Left renal pelvis (tissue), 4 donors: ENCODE measurements at regions not wholly inside any gene's neighbourhood (a gene's known extent, or its start where the extent isn't known, plus 50 kb on each side); places are given as distances from the start of the nearest gene placed in this dataset.

Experiments
- DNase-seq, 4 donors: peaks; one replicate each; pipeline ENCODE4 v3.0.0-alpha.2; 2013; ENCODE audit warnings: low read depth in 4 of 4, low spot score in 3 of 4

- DNase-seq, result no peak
These were observed 242.5 kb upstream of the N4BP1 start for GRCh38 chr16:48852458-48852857.

GRCh38 chr16:48850097-48850770 is 240.3 kb upstream of the N4BP1 start:
- DNase-seq, result no peak

GRCh38 chr16:48846277-48846676 is 236.3 kb upstream of the N4BP1 start:
- no peak for DNase-seq

- no peak for DNase-seq
These were observed 235.3 kb upstream of the N4BP1 start for GRCh38 chr16:48845261-48845660.

GRCh38 chr16:48838349-48838748 is 228.4 kb upstream of the N4BP1 start:
- DNase-seq, result no peak

- no peak for DNase-seq
These were observed 226.7 kb upstream of the N4BP1 start for GRCh38 chr16:48836636-48837035.

GRCh38 chr16:48836067-48836466 is 226.1 kb upstream of the N4BP1 start:
- DNase-seq, result no peak

- no peak for DNase-seq
These were observed 224.6 kb upstream of the N4BP1 start for GRCh38 chr16:48834576-48834975.

GRCh38 chr16:48833461-48833860 is 223.5 kb upstream of the N4BP1 start:
- DNase-seq, result no peak

- DNase-seq, result no peak
These were observed 221.2 kb upstream of the N4BP1 start for GRCh38 chr16:48831076-48831722.

- no peak for DNase-seq
These were observed 219.6 kb upstream of the N4BP1 start for GRCh38 chr16:48829336-48830310.

- DNase-seq, result no peak
These were observed 214.3 kb upstream of the N4BP1 start for GRCh38 chr16:48824271-48824670.

- DNase-seq, result no peak
These were observed 212.5 kb upstream of the N4BP1 start for GRCh38 chr16:48822431-48822830.

- no peak for DNase-seq
These were observed 210.4 kb upstream of the N4BP1 start for GRCh38 chr16:48820379-48820778.

- DNase-seq, result no peak
These were observed 208.3 kb upstream of the N4BP1 start for GRCh38 chr16:48818257-48818656.

GRCh38 chr16:48817032-48817431 is 207.1 kb upstream of the N4BP1 start:
- no peak for DNase-seq

GRCh38 chr16:48816393-48816792 is 206.4 kb upstream of the N4BP1 start:
- no peak for DNase-seq

- DNase-seq, result no peak
These were observed 205.0 kb upstream of the N4BP1 start for GRCh38 chr16:48814994-48815393.

- no peak for DNase-seq
These were observed 203.5 kb upstream of the N4BP1 start for GRCh38 chr16:48813485-48813884.

- DNase-seq, result no peak
These were observed 202.9 kb upstream of the N4BP1 start for GRCh38 chr16:48812856-48813255.

GRCh38 chr16:48811478-48811877 is 201.5 kb upstream of the N4BP1 start:
- no peak for DNase-seq
